B cell (primary cell): ENCODE measurements at regions not wholly inside any gene's neighbourhood (a gene's known extent, or its start where the extent isn't known, plus 50 kb on each side); places are given as distances from the start of the nearest gene placed in this dataset.

Experiments used
- ATAC-seq: fragments of 200-7000 bp; cut with Tn5 transposase; one replicate; pipeline ENCODE4 v1.10.0; 2021; ENCODE audit warnings: low read depth, mild to moderate bottlenecking, moderate number of reproducible peaks, moderate library complexity
- CTCF ChIA-PET: fragments of 350-600 bp; sonication (Branson Sonifier 250); formaldehyde crosslinking; loops from one replicate; lab custom pipeline; 2021; ENCODE audit warnings: antibody characterized with exemption, inconsistent platforms; lab: Charles Lee
- POLR2A ChIA-PET: fragments of 350-600 bp; sonication (Branson Sonifier 250); formaldehyde crosslinking; loops from one replicate; lab custom pipeline; 2021; ENCODE audit warnings: antibody characterized with exemption; lab: Charles Lee
- DNase-seq: peaks from one replicate; pipeline ENCODE4 v3.0.0; 2013
- H2AFZ ChIP-seq: 2 replicates; pipeline ENCODE4 v1.6.1; 2012; ENCODE audit warnings: mild to moderate bottlenecking, low read depth, low read length; ENCODE audit not compliant: insufficient read depth, poor library complexity, severe bottlenecking
- H3K27ac ChIP-seq, 2 donors: 1 replicate in 1 of 2; 2 replicates in 1 of 2; pipeline ENCODE4 v1.5.1; 2012 to 2013; ENCODE audit warnings: low read length in 2 of 2, mild to moderate bottlenecking in 2 of 2, moderate library complexity in 1 of 2
- H3K27me3 ChIP-seq, 4 experiments: fragments of 200-600 bp in 1 of 4; sonication (generic) in 1 of 4; replicated peaks in 1 of 4; 1 replicate in 2 of 4; 2 replicates in 2 of 4; pipeline versions ENCODE4 v1.6.1 to v1.7.0; 2013 to 2016; ENCODE audit warnings: low read length in 3 of 4, mild to moderate bottlenecking in 2 of 4, mixed read lengths in 1 of 4, moderate library complexity in 1 of 4; ENCODE audit not compliant: insufficient read depth in 4 of 4, control insufficient read depth in 3 of 4; ENCODE audit errors: control extremely low read depth in 1 of 4
- H3K36me3 ChIP-seq, 2 experiments: replicated peaks in 1 of 2; 1 replicate in 1 of 2; 2 replicates in 1 of 2; pipeline versions ENCODE4 v1.6.1 to v1.7.1; 2013; ENCODE audit warnings: low read length in 1 of 2; ENCODE audit not compliant: insufficient read depth in 2 of 2, control insufficient read depth in 1 of 2; ENCODE audit errors: control extremely low read depth in 1 of 2, extremely low read depth in 1 of 2
- H3K4me1 ChIP-seq, 2 donors: fragments of 200-600 bp in 1 of 2; sonication (generic) in 1 of 2; 1 replicate in 1 of 2; 2 replicates in 1 of 2; pipeline versions ENCODE4 v1.5.1 to v1.6.1; 2013 to 2017; ENCODE audit warnings: low read length in 2 of 2; ENCODE audit not compliant: control insufficient read depth in 2 of 2, insufficient read depth in 2 of 2
- H3K4me2 ChIP-seq: replicated peaks from 2 replicates; pipeline ENCODE3; 2012; ENCODE audit warnings: mild to moderate bottlenecking, low read depth, low read length; ENCODE audit not compliant: poor library complexity, severe bottlenecking
- H3K4me3 ChIP-seq, 5 experiments: fragments of 200-600 bp in 1 of 5; sonication (generic) in 1 of 5; 1 replicate in 3 of 5; 2 replicates in 2 of 5; pipeline versions ENCODE4 v1.5.1 to v1.7.0; 2011 to 2016; ENCODE audit warnings: low read length in 4 of 5, mild to moderate bottlenecking in 4 of 5, low read depth in 2 of 5, control low read depth in 1 of 5, moderate library complexity in 1 of 5; ENCODE audit not compliant: insufficient read depth in 1 of 5; ENCODE audit errors: control extremely low read depth in 1 of 5, extremely low read depth in 1 of 5
- H3K79me2 ChIP-seq: fragments of 200-600 bp; sonication (generic); one replicate; pipeline ENCODE4 v1.6.0; 2016; ENCODE audit warnings: low read length; ENCODE audit not compliant: control insufficient read depth, insufficient read depth
- H3K9ac ChIP-seq: fragments of 200-600 bp; sonication (generic); 2 replicates; pipeline ENCODE4 v1.6.1; 2017; ENCODE audit warnings: mild to moderate bottlenecking, low read length, moderate library complexity
- H3K9me3 ChIP-seq, 3 donors: one replicate each; pipeline versions ENCODE4 v1.6.1 to v1.7.1; 2013; ENCODE audit warnings: low read length in 2 of 3; ENCODE audit not compliant: control insufficient read depth in 2 of 3, insufficient read depth in 1 of 3; ENCODE audit errors: control extremely low read depth in 1 of 3
- H4K20me1 ChIP-seq: 2 replicates; pipeline ENCODE4 v1.6.0; 2012; ENCODE audit warnings: mild to moderate bottlenecking, low read length; ENCODE audit not compliant: insufficient read depth, control insufficient read depth, poor library complexity, severe bottlenecking
- H3K27ac Mint-ChIP-seq: one replicate; pipeline ENCODE4 v1.8.0; 2021; ENCODE audit warnings: mixed read lengths
- H3K27me3 Mint-ChIP-seq: one replicate; pipeline ENCODE4 v1.8.0; 2021; ENCODE audit warnings: mixed read lengths
- H3K4me1 Mint-ChIP-seq: one replicate; pipeline ENCODE4 v1.8.0; 2021; ENCODE audit warnings: mixed read lengths
- H3K4me3 Mint-ChIP-seq: one replicate; pipeline ENCODE4 v1.8.0; 2021; ENCODE audit warnings: mixed read lengths
- H3K9me3 Mint-ChIP-seq: one replicate; pipeline ENCODE4 v1.8.0; 2022; ENCODE audit warnings: mixed read lengths; ENCODE audit not compliant: insufficient read depth
- CTCF ChIP-seq: fragments of 200-600 bp; IDR thresholded peaks from one replicate; pipeline ENCODE4 v1.8.0; 2022; ENCODE audit warnings: antibody characterized with exemption, mild to moderate bottlenecking
- EZH2 ChIP-seq: IDR thresholded peaks from 2 replicates; pipeline ENCODE4 v1.6.1; 2012; ENCODE audit warnings: borderline replicate concordance, low read depth, mild to moderate bottlenecking, moderate library complexity, low read length; ENCODE audit not compliant: insufficient read depth, poor library complexity, severe bottlenecking
- WGBS: methylation state at CpG from one replicate; pipeline ENCODE4 v1.1.5; 2013; ENCODE audit warnings: missing lambda C conversion rate; ENCODE audit not compliant: insufficient coverage; 5-methylcytosine and 5-hydroxymethylcytosine counted together
- intact Hi-C: fragments of 100-400 bp; cut with micrococcal nuclease; formaldehyde crosslinking; loops from one replicate; pipeline ENCODE4 v1.10.0; 2022

GRCh38 chr6:90868656-90869055 is 281.8 kb upstream of the MAP3K7 start:
- H3K4me2 ChIP-seq: no peak overlapping the region
- no peaks in the 10 kb centered on the region for H4K20me1 ChIP-seq
- H3K9ac ChIP-seq: no peak overlapping the region
- WGBS: no CpG with 5 or more reads among the region's 2 CpGs
- ChIA-PET POLR2A (no interaction called here), CTCF (no interaction called here)
- H3K79me2 ChIP-seq: no peaks in the 10 kb centered on the region
- no peak for ATAC-seq
- TF ChIP-seq CTCF: no peak
- TF ChIP-seq EZH2: no peak
- Mint-ChIP-seq H3K27ac (no peak overlapping the region), H3K27me3 (no peaks in the 10 kb centered on the region), H3K9me3 (no peaks in the 10 kb centered on the region), H3K4me3 (no peak overlapping the region), H3K4me1 (no peaks in the 10 kb centered on the region)
- H3K9me3 ChIP-seq: no peaks in the 10 kb centered on the region
- no peak overlapping the region for H3K27ac ChIP-seq
- intact Hi-C loops: no loop called here
- H3K4me3 ChIP-seq: no peak overlapping the region
- no peaks in the 10 kb centered on the region for H3K4me1 ChIP-seq
- no peak for DNase-seq
- H2AFZ ChIP-seq: no peak overlapping the region
- H3K27me3 ChIP-seq: no peaks in the 10 kb centered on the region
- H3K36me3 ChIP-seq: no peaks in the 10 kb centered on the region

GRCh38 chr6:90868256-90868655 is 281.4 kb upstream of the MAP3K7 start:
- Histone ChIP-seq H4K20me1 (no peaks in the 10 kb centered on the region), H3K4me2 (no peak overlapping the region), H3K27ac (no peak overlapping the region), H3K79me2 (no peaks in the 10 kb centered on the region), H3K36me3 (no peaks in the 10 kb centered on the region), H2AFZ (no peak overlapping the region), H3K9ac (no peak overlapping the region), H3K4me1 (no peaks in the 10 kb centered on the region), H3K9me3 (no peaks in the 10 kb centered on the region), H3K27me3 (no peaks in the 10 kb centered on the region), H3K4me3 (no peak overlapping the region)
- no peaks in the 10 kb centered on the region for H3K4me1 Mint-ChIP-seq
- TF ChIP-seq CTCF (no peak), EZH2 (no peak)
- H3K27me3 Mint-ChIP-seq: no peaks in the 10 kb centered on the region
- ChIA-PET POLR2A (no interaction called here), CTCF (no interaction called here)
- intact Hi-C loops: no loop called here
- H3K4me3 Mint-ChIP-seq: no peak overlapping the region
- H3K9me3 Mint-ChIP-seq: no peaks in the 10 kb centered on the region
- no peak overlapping the region for H3K27ac Mint-ChIP-seq
- WGBS: no CpG with 5 or more reads among the region's 1 CpG
- DNase-seq (no peak), ATAC-seq (no peak)
